ENCODE measurements at regions not wholly inside any gene's neighbourhood (a gene's known extent, or its start where the extent isn't known, plus 50 kb on each side); places are given as distances from the start of the nearest gene placed in this dataset.

DNA sequence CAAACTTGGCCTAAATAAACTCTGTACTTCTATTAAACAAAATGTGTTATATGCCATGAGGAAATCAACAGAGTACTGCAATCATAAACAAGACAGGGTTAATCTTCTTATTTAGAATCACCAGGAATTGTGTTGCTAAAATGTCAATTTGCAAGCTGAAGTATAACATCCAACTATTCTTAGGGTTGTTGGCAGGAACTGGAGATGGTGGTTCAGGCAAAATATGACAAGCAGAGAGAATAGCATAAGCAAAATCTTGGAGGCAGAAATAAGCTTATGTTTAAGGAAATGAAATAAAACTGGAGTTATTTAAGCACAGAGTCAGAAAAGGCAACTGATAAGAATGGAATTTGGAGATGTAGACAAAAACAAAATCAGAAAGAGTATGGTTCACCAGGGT is 463.8 kb upstream of the SLC8A1 start:
- TF ChIP-seq, protein P1, sequence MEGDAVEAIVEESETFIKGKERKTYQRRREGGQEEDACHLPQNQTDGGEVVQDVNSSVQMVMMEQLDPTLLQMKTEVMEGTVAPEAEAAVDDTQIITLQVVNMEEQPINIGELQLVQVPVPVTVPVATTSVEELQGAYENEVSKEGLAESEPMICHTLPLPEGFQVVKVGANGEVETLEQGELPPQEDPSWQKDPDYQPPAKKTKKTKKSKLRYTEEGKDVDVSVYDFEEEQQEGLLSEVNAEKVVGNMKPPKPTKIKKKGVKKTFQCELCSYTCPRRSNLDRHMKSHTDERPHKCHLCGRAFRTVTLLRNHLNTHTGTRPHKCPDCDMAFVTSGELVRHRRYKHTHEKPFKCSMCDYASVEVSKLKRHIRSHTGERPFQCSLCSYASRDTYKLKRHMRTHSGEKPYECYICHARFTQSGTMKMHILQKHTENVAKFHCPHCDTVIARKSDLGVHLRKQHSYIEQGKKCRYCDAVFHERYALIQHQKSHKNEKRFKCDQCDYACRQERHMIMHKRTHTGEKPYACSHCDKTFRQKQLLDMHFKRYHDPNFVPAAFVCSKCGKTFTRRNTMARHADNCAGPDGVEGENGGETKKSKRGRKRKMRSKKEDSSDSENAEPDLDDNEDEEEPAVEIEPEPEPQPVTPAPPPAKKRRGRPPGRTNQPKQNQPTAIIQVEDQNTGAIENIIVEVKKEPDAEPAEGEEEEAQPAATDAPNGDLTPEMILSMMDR (IDR thresholded peaks at IDR 0.05), result no peak
- TF ChIP-seq EZH2phosphoT487 (IDR thresholded peaks at IDR 0.05), result no peak

Data from neural progenitor cell (in vitro differentiated cells).